NCI-H526 treated with DMSO at 0.1 percent for 48 hours (cell line): ENCODE measurements at regions not wholly inside any gene's neighbourhood (a gene's known extent, or its start where the extent isn't known, plus 50 kb on each side); places are given as distances from the start of the nearest gene placed in this dataset.

Source experiments
- DNase-seq: peaks from one replicate; lab custom pipeline; 2025; lab: John Stamatoyannopoulos, UW

GRCh38 chr11:112587664-112588063 is 327.0 kb upstream of the PLET1 start:
- DNase-seq: no peak

- DNase-seq: peak; percentile 97
These were observed 327.6 kb upstream of the PLET1 start for GRCh38 chr11:112588252-112588694.

- no peak for DNase-seq
These were observed 328.5 kb upstream of the PLET1 start for GRCh38 chr11:112589155-112589554.

GRCh38 chr11:112590764-112591163 is 330.1 kb upstream of the PLET1 start:
- no peak for DNase-seq

GRCh38 chr11:112593440-112593839 is 332.8 kb upstream of the PLET1 start:
- DNase-seq: no peak

- DNase-seq: no peak
These were observed 335.7 kb upstream of the PLET1 start for GRCh38 chr11:112596324-112596723.

GRCh38 chr11:112597286-112597790 is 336.7 kb upstream of the PLET1 start:
- peak; percentile 83 for DNase-seq

GRCh38 chr11:112599265-112599664 is 338.6 kb upstream of the PLET1 start:
- DNase-seq: no peak

GRCh38 chr11:112599856-112600533 is 339.3 kb upstream of the PLET1 start:
- DNase-seq: no peak

GRCh38 chr11:112605093-112605666 is 344.5 kb upstream of the PLET1 start:
- peak; percentile 66 for DNase-seq

- DNase-seq: no peak
These were observed 346.0 kb upstream of the PLET1 start for GRCh38 chr11:112606656-112607055.

GRCh38 chr11:112608509-112608908 is 347.8 kb upstream of the PLET1 start:
- no peak for DNase-seq

- DNase-seq: no peak
These were observed 349.8 kb upstream of the PLET1 start for GRCh38 chr11:112610494-112610893.

GRCh38 chr11:112610996-112611750 is 350.0 kb upstream of the NCAM1 start:
- DNase-seq: no peak

- DNase-seq: no peak
These were observed 349.4 kb upstream of the NCAM1 start for GRCh38 chr11:112611771-112612170.

GRCh38 chr11:112612250-112612849 is 348.9 kb upstream of the NCAM1 start:
- no peak for DNase-seq

- no peak for DNase-seq
These were observed 347.9 kb upstream of the NCAM1 start for GRCh38 chr11:112613051-112613972.

GRCh38 chr11:112614605-112615004 is 346.6 kb upstream of the NCAM1 start:
- no peak for DNase-seq

GRCh38 chr11:112615238-112615637 is 346.0 kb upstream of the NCAM1 start:
- no peak for DNase-seq

GRCh38 chr11:112615891-112616290 is 345.3 kb upstream of the NCAM1 start:
- no peak for DNase-seq

GRCh38 chr11:112616327-112617097 is 344.7 kb upstream of the NCAM1 start:
- DNase-seq: no peak
